UCSD-AML1 (cell line): ENCODE measurements at regions not wholly inside any gene's neighbourhood (a gene's known extent, or its start where the extent isn't known, plus 50 kb on each side); places are given as distances from the start of the nearest gene placed in this dataset.
A peak's percentile ranks its signal among the peaks of the same experiment; 100 is the strongest.
"Not testable (repeated sequence)": the region's sequence is repeated elsewhere in the genome, so short reads cannot be mapped to it uniquely, and the experiment has no call there.

Source experiments
- DNase-seq: peaks from one replicate; lab custom pipeline; 2025; ENCODE audit not compliant: unreplicated experiment; lab: John Stamatoyannopoulos, UW

DNA sequence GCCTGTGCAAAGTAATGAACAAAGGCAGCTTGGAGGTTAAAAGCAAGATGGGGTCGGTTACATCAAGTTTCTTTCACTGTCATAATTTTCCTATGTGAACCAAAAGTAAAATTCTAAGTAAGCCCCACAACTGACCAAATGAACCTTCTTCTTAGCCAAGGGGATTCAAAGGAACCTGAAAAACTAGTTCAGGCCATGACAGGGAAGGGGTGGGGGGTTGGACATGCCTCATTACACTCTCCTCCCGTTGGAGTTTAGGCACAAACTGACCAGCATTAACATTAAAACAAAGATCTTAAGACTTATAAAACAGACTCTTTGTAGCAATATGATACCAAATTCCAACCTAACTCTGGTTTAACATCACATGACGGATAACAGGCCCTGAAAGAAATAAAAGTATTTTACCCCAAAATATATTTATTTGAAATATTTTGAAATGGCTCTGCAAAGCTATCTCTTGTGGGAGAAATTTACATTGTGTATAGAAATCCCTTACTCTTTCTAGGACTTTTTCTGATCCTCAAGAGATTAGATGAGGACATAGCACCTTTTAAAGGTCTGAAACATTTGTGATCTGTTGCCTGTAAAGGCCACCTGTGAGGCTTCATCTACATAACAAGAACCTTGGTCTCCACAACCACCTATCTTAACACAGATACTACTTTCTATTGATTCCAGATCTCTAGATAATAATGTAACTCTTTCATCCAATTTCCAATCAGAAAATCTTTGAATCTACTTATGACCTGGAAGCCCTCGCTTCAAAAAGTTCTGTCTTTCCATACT lies 1829.0 kb upstream of the MIR17HG start:
- DNase-seq, result no peak

DNA sequence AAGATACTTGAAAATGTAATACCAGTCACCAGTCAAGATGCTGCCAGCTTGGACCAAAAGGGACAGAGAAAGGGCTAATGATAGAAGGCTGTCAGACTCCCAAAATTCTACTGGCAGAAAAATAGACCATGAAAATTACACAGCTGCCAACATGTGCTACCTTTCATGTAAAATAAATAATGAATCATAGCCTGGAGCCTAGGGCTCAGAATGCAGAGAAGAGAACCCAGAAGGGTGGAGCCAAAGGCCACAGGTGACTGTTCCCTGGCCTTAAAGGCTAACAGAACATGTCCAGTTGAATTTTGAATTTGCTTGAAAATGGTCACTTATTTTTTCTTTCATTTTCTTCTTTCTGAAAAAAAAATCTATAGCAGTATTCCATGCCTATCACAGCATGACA lies 1827.0 kb upstream of the MIR17HG start:
- DNase-seq, result no peak

DNA sequence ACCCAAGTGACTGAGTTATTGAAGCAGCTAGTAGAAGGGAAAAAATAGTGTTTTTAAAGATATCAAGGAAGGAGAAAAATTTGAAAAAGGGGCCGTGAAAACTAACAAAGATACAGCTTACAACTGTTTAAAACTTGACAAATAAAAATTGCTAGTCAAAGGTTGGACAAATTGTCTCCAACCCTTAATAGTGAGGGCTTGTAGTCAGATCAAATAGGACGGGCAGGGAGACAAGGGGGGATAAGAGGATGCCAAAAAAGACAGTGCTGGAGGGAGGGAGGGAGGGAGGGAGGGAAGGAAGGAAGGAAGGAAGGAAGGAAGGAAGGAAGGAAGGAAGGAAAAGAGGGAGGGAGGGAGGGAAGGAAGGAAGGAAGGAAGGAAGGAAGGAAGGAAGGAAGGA lies 1825.8 kb upstream of the MIR17HG start:
- not testable (repeated sequence) for DNase-seq

DNA sequence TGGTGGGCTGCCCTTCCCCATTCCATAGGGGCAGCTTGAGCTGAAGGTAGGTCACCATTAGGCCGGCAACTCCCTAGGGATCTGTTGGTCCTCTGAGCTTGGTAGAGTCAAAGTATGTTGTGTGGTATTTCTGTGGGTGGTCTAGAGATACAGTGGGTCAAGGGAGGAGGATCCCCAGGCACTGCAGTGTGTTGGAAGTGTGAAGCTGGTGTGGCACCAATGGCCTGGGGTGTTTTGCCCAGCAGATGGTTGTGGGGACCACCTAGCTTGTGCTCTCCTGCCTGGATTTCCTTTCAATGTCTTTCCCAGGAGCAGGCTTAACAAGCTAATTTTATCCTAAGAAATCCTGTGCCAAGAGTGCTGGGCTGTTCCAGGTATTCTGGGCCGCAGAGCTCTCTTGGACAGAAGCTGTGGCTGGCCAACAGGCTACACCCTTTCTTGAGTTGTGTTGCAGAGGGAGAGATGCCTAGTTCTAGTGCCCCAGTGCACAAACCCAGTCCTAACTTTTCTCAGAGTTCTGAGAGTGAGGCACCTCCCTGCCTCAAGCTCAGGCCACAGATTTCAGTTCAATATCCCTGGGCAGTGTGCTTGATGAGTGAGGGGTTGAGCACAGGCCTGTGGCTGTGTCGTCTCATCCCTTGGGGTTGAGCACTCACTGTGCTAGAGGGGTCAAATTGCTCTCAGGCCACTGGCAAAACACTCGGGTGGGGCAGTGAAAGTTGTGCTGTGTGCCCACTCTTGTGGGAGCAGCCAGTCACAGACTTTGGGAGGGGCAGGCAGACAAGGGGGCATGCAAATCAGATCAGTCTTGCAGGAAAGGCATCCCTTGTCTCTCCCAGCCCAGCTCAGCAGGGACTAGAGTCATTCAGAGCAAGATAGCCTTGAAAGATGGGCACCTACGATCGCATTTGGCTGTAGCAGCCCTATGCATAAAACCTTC lies 1806.1 kb upstream of the MIR17HG start:
- DNase-seq, result peak; percentile 2

DNA sequence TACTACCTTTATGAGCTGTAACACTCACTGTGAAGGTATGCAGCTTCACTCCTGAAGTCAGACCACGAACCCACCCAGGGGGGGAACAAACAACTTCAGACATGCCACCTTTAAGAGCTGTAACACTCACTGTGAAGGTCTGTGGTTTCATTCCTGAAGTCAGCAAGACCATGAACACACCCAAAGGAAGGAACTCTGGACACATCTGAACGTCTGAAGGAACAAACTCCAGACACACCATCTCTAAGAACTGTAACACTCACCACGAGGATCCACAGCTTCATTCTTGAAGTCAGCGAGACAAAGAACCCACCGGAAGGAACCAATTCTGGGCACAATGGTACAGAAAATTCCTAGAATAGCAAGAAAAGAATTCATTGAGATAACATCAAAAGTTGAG lies 1796.5 kb upstream of the MIR17HG start:
- DNase-seq, result peak; percentile 2

DNA sequence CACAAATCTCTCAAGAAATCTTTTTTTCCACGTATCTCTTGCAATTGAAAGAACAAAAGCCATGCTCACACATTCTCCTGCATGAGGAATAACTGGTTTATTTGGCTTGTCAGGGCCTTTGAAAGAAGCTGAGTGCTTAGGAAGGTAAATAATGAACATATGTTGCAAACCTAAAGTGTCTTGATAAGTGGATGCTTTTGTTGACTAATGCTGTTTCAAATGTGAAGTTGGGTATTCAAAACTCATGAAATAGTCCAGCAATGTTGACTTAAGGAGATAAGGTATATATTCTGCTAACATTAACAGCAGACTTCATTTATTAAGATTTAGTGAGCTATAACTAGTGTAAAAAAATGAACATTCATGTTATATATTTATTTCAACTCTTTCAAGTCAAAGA lies 1792.7 kb upstream of the MIR17HG start:
- DNase-seq, result no peak

DNA sequence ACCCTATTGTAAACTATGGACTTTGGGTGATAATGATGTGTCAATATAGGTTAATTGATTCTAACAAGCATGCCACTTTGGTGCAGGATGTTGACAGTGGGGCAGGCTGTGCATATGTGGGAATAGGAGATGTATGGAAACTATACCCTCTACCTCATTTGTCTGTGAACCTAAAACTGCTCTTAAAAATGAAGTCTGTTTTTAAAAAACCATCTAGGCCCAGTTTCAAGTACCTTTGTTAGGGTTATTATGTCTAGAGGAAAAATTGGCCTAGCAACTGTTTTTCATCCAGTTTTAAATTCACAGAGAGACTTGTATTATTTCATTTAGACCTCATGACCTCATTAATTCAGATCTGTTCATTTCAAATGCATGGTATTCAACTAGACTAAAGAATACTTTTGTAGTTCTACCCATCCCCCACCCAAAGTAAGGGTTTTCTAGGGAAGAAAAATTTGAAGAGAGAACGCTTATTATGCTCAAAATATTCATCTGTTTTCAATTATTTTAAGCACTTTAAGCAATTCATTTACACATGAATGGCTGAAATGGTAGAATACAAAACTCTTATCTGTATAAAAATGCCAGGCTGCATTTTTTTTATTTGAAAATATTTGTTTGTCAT lies 1781.9 kb upstream of the MIR17HG start:
- DNase-seq, result no peak

DNA sequence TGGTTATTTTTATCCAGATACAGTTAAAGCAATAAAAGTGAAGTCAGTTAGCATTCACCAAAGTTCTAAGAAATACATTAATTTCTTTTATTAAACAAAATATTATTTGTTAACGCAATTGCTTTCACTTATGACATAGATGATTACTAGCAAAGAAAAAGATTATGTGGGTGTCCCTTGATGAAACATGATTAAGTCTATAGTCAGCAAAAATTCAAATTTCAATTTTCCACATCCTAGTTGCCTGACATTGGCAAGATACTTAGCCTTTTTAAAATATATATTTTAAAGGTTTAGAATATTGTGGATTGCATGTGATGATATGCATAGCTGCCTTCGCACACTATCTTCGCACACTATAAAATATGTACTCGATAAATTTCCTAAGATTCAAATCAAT lies 1780.5 kb upstream of the MIR17HG start:
- DNase-seq, result no peak

DNA sequence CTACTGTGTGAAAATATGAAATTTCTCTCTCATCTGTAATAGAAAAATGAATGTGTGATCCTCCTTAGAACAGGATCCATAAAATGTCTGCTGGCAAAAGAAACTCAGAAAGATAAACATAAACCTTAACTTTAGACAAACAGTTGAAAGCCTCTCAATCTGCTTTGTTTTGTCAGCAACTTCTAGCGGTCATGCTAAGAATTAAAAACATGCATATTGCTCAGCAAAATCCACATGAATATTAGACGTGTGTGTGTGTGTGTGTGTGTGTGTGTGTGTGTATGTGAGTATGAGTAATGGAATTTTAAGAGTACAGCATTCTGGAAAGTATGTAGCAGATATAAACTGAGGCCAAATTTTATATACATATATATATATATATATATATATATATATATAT lies 1779.2 kb upstream of the MIR17HG start:
- no peak for DNase-seq

DNA sequence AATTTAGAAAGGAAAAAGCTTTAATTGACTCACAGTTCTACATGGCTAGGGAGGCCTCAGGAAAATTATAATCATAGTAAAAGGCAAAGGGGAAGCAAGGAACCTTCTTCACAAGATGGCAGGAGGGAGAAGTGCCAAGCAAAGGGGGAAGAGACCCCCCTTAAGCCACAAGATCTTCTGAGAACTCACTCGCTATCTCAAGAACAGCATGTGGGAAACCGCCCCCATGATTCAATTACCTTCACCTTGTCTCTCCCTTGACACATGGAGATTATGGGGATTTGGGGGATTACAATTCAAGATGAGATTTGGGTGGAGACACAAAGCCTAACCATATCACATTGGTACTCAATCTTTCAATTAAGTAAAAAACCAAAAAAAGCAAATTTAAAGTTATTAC lies 1778.7 kb upstream of the MIR17HG start:
- no peak for DNase-seq

DNA sequence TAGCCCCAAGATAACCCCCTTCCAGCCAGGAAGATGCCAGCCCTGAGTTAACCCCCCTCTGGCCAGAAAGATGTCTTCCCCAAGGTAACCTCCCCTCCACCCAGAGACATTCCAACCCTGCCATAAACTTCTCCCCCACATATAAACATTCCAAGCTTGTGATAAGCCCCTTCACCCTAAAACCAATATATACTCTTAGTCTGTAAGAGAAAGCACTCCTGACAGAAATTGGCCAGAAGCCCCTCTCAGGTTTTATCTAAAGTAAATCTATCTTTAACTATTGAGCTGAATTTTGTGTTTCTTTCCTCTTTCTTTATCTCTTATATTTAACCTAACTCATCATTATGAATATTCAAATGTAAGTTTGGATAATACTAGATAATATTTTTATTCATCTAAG lies 1775.8 kb upstream of the MIR17HG start:
- DNase-seq, result no peak

DNA sequence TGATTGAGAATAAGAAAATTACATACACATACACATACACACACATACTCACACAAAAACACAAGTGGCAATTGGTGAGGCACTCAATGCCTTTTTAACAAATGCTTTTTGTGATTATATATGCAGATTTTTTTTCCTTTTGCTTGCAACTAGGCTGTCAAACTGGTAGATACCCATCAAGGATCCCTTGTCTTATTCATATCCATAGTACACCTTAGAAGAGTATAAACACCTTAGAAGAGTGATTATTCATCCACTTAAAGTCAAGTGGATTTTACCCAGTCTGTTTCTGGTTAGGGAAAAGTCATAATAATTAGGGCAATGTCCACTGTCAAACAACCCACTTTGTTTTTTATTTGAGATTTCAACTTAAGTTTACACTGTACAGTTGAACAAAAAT lies 1773.4 kb upstream of the MIR17HG start:
- no peak for DNase-seq

DNA sequence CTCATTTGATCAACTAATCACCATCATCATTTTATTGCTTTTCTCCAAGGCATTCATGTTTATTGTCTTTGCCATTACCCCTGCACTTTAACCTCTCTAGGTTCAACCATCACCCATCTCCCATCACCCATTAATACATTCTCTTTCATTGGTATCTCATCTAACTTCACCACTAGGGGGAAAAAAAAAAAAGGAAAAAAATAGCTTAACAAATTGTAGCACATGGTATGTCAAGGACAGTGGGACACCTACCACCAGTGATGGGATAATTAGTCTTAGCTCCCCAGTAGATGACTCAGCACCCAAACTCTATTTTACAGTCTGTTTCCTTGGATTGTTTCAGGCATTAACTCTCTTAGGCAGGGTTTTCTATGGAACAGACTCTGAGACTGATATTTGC lies 1770.2 kb upstream of the MIR17HG start:
- DNase-seq, result no peak

DNA sequence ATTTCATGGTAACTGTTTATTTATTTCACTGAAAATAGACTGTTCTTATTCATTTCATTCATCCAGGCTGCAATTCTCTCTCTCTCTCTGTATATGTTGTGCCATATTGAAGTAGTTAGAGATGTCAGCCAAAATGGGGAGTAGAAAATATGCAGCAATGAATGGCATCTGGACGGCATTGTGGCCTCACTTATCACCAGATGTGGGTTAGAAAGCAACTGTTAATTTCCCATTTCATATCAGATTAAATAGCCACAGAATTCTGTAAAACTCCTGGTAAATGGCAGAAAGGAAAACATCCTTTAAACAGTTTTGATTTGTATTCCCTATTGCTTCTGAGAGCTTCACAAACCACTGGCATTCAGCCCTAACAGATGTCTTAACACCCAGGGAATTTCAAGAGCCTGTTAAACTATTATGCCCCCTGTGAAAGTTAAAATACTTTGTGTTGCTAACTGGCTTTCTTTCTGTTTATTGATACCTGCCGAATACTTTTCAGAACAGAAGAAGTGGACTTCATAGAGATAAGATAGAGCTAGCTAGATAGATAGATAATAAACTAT lies 1763.3 kb upstream of the MIR17HG start:
- no peak for DNase-seq

DNA sequence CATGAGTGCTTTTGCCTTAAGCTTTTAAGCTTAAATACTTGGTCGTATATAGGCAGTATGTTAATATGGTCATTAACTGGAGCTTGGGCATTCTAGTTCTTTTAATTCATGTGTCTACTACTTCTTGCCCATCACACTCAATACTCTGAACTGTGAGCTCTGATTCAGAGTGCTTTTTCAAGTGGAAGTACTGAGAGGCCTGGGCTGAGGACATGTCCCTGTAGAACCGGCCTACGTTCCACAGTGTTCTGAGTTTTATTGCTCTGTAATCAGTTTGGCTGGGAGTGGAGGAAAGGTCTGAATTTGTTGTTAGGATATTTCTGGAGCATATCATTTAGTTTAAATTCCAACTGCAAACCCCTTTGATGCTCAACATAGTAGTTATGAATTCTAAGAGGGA lies 1744.8 kb upstream of the MIR17HG start:
- DNase-seq, result no peak

DNA sequence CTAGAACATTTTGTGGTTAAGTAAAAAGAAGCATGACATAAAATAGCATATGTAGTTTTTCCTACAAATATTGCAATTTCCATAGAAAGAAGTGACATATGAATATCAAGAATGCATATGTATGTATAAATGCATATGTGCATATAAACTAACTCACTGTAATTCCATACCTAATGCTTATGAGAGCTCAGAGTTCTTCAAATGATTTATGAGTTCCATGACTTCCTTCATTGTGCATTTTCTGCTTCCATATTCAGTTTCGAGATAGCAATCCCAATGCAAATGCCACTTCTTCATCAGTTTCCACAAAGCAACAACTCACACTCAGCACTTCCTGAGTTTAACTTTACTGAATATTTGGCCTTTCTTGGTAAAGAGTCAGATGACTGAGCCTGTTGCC lies 1744.3 kb upstream of the MIR17HG start:
- no peak for DNase-seq

DNA sequence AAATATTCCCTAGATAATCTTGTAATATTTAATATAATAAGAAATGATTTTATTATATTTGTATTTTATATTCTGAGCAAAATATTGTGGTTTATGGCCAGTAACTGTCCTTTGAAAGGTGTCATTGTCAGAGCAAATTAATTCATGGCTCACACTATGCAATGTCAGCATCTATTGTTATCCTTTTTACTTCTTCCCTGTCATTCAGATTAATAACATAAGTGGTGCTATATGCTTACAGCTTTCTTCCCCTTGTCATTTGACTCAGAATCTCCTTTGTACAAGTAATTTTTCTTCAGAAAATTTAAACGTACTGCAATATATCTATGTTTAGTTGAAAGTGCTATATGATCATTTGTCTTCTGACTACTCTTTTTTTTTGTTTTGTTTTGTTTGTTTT lies 1738.2 kb upstream of the MIR17HG start:
- DNase-seq, result no peak

DNA sequence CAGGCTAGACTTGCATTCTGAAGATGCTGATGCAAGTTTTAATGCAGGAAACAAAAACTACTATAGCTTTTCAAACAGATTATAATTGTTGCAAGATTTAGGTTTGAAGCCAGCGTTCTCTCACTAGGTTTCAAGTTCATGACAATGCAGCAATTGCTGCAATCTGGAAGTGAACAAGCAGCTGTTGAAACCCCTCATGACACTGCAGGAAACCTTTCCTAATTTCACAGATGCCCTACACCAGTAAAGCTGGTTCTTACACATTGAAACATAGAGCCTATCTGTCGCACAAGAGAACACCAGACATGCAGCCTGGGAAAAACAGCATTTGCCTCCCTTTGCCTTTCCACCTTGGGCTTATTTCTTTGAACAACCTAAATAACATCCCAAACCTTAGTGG lies 1737.2 kb upstream of the MIR17HG start:
- DNase-seq, result no peak

DNA sequence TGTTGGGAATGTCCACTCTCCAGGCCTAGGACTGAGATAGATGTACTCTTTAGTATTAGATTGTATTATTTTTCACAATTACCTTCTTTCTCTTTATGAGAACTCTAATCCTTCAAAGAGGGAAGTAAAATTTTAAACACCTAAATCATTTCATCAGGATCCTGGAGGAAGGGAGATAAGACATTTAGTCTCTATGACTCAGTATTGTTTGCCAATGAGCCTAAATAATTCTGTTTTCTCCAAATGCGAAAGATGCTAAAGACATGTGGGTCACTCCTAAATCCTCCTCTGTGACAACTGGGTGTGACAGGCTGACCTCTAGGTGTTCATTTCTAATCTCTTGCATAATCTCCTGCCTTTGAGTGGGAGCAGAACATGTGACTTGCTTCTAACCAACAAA lies 1736.6 kb upstream of the MIR17HG start:
- no peak for DNase-seq

DNA sequence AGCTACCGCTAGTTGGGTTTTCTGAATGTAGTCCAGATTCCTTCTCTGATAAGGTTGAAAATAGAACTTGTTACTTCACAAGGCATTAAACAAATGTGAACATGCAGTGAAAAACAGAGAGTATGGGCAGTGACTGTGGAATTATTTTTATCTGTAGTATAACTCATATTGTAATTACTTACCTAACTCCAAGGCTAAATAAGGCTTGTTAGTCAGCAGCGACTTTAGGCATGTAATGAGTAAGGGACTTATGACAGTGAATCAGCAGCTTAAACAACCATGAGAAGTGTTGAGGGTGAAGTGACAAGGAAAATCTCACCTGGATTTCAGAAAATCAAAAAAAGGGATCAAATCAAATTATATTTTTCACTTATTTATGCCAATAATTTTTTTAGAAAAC lies 1719.5 kb upstream of the MIR17HG start:
- no peak for DNase-seq

DNA sequence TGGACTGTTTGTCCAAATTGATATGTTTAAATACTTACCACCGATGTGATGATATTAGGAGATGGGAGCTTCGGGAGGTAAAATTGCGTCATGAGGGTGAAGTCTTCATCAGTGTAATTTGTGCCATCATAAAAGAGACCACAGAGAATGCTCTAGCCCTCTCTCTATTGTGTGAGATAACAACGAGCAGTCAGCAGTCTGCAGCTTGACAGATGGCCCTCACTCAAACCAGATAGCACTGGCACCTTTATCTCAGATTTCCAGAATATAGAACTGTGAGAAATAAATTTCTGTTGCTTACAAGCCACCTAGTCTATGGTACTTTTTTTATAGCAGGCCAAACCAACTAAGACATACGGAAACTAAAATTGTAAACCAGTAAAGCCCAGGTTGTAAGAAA lies 1718.9 kb upstream of the MIR17HG start:
- no peak for DNase-seq

DNA sequence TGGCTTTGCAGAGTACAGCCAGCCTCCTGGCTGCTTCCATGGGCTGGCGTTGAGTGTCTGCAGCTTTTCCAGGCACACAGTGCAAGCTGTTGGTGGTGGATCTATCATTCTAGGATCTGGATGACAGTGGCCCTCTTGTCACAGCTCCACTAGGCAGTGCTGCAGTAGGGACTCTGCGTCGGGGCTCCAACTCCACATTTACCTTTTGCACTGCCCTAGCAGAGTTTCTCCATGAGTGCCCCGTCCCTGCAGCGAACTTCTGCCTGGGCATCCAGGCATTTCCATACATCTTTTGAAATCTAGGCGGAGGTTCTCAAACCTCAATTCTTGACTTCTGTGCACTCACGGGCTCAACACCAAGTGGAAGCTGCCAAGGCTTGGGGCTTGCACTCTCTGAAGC lies 1697.3 kb upstream of the MIR17HG start:
- no peak for DNase-seq
